Cardiac muscle cell (in vitro differentiated cells and primary cell): ENCODE measurements at regions not wholly inside any gene's neighbourhood (a gene's known extent, or its start where the extent isn't known, plus 50 kb on each side); places are given as distances from the start of the nearest gene placed in this dataset.

Experiments
- DNase-seq, 2 donors: peaks; one replicate each; pipeline versions ENCODE4 v3.0.0 to v3.0.0-alpha.2; 2010 to 2017; ENCODE audit warnings: low read depth in 1 of 2, low spot score in 1 of 2
- H3K27ac ChIP-seq: fragments of 200-600 bp; sonication (generic); 2 replicates; pipeline ENCODE4 v1.5.1; 2016
- H3K27me3 ChIP-seq: fragments of 200-600 bp; sonication (generic); 2 replicates; pipeline ENCODE4 v1.6.0; 2016; ENCODE audit warnings: control low read depth
- H3K36me3 ChIP-seq: fragments of 200-600 bp; sonication (generic); 2 replicates; pipeline ENCODE4 v1.5.1; 2016; ENCODE audit warnings: control low read depth
- H3K4me1 ChIP-seq: fragments of 200-600 bp; sonication (generic); 2 replicates; pipeline ENCODE4 v1.8.1; 2017; ENCODE audit warnings: low read depth, mild to moderate bottlenecking, mixed run types
- H3K4me3 ChIP-seq: fragments of 200-600 bp; sonication (generic); 2 replicates; pipeline ENCODE4 v1.5.1; 2016; ENCODE audit warnings: mild to moderate bottlenecking
- H3K9me3 ChIP-seq: fragments of 200-600 bp; sonication (generic); 2 replicates; pipeline ENCODE4 v1.5.1; 2017; ENCODE audit warnings: low read depth, mild to moderate bottlenecking, control low read depth
- TF ChIP-seq, protein P1 (sequence below): IDR thresholded peaks from 2 replicates; pipeline ENCODE4 v1.5.1; 2012; ENCODE audit warnings: low read depth, mild to moderate bottlenecking, low read length

DNA sequence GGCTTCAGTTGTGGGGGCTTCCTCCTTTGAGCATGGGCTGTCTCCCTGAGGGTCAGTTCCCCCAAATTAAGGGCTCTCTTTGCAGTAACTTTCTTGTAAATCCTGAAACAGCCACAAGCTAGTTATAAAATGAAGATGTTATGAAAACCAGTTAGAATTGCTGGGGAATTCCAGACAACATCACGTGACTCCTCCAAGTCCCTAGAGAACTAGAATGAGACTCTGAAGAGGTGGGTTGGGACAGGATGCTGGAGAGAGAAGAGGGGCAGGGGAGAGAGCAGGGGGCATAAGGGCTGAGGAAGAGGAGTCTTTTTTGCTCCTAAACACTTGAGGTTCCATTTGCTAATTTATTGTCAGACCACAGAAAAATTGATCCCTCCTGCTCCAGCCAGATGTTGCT, 380.3 kb downstream of the DHX35 start:
- Histone ChIP-seq H3K36me3 (no peaks in the 10 kb centered on the region), H3K4me3 (no peak overlapping the region), H3K4me1 (no peaks in the 10 kb centered on the region), H3K9me3 (no peaks in the 10 kb centered on the region), H3K27ac (no peak overlapping the region), H3K27me3 (no peaks in the 10 kb centered on the region)
- no peak for DNase-seq
- TF ChIP-seq, protein P1, sequence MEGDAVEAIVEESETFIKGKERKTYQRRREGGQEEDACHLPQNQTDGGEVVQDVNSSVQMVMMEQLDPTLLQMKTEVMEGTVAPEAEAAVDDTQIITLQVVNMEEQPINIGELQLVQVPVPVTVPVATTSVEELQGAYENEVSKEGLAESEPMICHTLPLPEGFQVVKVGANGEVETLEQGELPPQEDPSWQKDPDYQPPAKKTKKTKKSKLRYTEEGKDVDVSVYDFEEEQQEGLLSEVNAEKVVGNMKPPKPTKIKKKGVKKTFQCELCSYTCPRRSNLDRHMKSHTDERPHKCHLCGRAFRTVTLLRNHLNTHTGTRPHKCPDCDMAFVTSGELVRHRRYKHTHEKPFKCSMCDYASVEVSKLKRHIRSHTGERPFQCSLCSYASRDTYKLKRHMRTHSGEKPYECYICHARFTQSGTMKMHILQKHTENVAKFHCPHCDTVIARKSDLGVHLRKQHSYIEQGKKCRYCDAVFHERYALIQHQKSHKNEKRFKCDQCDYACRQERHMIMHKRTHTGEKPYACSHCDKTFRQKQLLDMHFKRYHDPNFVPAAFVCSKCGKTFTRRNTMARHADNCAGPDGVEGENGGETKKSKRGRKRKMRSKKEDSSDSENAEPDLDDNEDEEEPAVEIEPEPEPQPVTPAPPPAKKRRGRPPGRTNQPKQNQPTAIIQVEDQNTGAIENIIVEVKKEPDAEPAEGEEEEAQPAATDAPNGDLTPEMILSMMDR = no peak

DNA sequence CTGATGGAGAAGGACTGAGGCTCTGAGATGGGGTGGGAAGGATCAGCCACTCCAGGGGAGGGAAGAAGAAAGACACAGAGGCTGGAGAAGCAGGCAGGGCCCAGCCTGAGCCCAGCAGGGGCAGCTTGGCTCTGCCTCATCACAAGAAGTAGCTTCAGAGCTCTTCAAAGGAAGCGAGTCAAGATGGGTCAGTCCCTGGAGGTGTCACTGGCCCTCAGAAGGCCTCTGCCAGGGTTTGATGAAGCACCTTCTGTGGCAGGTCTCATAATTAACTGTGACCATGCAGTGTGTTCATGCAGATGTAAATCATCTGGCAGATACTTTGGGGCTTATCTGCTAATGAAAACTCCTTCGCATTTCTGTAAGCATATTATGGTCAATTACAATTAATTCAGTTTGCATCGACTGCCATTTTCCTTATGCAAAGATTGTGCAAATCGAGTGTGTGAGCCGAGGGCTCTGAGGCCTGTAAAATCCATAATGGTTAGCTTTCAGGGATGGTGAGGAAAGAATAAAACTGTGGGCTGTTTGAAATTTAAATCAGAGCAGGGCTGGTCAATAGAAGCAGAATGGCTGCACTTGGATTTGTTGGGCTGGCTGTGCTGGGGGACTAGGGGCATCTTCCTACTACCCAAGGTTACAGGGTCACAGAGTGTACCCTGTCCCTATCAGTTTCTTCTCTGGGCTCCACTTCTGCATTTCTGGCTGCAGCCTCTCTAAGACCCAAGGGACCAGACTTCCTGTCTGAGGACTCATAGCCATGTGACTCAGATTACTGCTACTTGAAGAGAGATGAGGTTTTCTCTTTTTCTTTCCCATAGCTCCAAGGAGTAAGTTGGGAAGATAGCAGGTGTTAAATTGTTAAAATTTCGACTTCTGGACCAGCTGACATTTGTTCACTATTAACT, 376.6 kb downstream of the DHX35 start:
- H3K27ac ChIP-seq = no peak overlapping the region
- no peak overlapping the region for H3K4me3 ChIP-seq
- H3K36me3 ChIP-seq = no peaks in the 10 kb centered on the region
- no peaks in the 10 kb centered on the region for H3K9me3 ChIP-seq
- H3K4me1 ChIP-seq = no peaks in the 10 kb centered on the region
- TF ChIP-seq, protein P1 = no peak
- DNase-seq = no peak
- no peaks in the 10 kb centered on the region for H3K27me3 ChIP-seq

DNA sequence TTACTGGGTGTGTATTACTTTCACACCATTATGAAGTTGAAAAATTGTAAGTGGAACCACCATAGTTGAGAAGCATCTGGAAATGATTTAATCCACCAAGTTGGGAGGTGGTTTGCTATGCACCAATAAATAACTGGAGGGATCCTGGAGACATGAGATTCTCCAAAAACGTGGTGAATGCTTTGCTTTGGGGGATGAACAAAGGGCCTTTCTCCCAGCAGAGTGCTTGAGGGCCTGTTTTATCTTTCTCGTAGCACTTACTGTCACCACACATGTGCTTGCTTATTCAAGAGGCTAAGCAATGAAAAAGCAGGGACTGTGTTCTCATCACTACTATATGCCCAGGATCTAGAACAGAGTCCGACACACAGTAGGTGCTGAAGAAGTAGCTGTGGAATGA, 371.1 kb downstream of the DHX35 start:
- Histone ChIP-seq H3K36me3 (no peaks in the 10 kb centered on the region), H3K4me1 (no peaks in the 10 kb centered on the region), H3K27me3 (no peaks in the 10 kb centered on the region), H3K4me3 (no peak overlapping the region), H3K27ac (no peak overlapping the region), H3K9me3 (no peaks in the 10 kb centered on the region)
- DNase-seq = no peak
- TF ChIP-seq, protein P1 = no peak

DNA sequence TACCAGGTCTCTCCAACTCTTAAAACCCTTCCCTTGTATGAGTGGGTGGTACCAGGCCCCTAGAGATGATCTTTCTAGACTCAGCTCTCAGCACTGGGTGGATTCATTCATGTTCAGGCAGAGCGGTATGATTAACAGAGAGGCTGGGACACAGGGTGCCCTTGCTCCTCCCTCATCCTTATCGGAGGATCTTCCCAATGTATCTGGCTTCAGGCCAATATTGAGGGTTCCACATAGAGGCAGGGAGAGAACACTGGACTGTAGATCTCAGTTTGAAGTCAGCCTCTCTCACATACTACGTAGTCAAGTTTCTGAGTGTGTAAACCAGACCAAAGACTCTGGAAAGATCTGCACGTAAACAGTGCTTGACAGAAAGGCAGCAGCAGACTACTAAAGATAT, 366.2 kb downstream of the DHX35 start:
- TF ChIP-seq, protein P1 = no peak
- no peaks in the 10 kb centered on the region for H3K27me3 ChIP-seq
- no peaks in the 10 kb centered on the region for H3K9me3 ChIP-seq
- H3K4me3 ChIP-seq = no peak overlapping the region
- H3K4me1 ChIP-seq = no peaks in the 10 kb centered on the region
- DNase-seq = no peak
- H3K27ac ChIP-seq = no peak overlapping the region
- H3K36me3 ChIP-seq = no peaks in the 10 kb centered on the region

DNA sequence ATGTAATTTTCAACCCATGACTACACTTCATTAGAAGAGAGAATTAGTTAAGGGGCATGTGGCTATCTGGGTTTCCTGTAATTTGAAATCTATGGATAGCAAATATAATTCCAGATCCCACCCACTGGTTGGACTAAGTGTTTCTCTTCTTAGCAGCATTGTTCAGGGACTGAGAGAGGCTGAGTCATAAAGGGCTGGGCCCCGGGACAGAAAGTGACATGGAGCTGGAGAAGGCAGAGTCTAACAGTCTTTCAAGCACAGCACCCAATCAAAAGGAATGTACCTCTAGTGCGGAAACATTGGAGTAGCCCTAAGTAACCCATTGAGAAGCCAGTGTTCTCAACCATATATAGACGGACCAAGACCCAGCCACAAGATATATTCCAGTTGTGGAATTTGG, 363.9 kb downstream of the DHX35 start:
- Histone ChIP-seq H3K4me1 (no peaks in the 10 kb centered on the region), H3K27ac (no peak overlapping the region), H3K36me3 (no peaks in the 10 kb centered on the region), H3K27me3 (no peaks in the 10 kb centered on the region), H3K9me3 (no peaks in the 10 kb centered on the region), H3K4me3 (no peak overlapping the region)
- TF ChIP-seq, protein P1 = no peak
- DNase-seq = no peak
